ENCODE measurements at regions not wholly inside any gene's neighbourhood (a gene's known extent, or its start where the extent isn't known, plus 50 kb on each side); places are given as distances from the start of the nearest gene placed in this dataset.
"Not testable (repeated sequence)": the region's sequence is repeated elsewhere in the genome, so short reads cannot be mapped to it uniquely, and the experiment has no call there.

GRCh38 chr10:38248113-38248512, 154.0 kb downstream of the ZNF37A start:
- not testable (repeated sequence) for TF ChIP-seq SUZ12 (IDR thresholded peaks at IDR 0.05; ENCODE audit: extremely low read depth, insufficient read depth, insufficient read length); ZNF274 (IDR thresholded peaks at IDR 0.05; ENCODE audit: low read depth, low read length); YY1 (IDR thresholded peaks at IDR 0.05; ENCODE audit: insufficient read depth, insufficient read length)
